Stomach smooth muscle (tissue), 2 donors: ENCODE measurements at regions not wholly inside any gene's neighbourhood (a gene's known extent, or its start where the extent isn't known, plus 50 kb on each side); places are given as distances from the start of the nearest gene placed in this dataset.

Source experiments
- H3K27ac ChIP-seq: one replicate; pipeline ENCODE4 v1.7.0; 2013; ENCODE audit warnings: mild to moderate bottlenecking, low read length, inconsistent platforms
- H3K27me3 ChIP-seq, 2 donors: one replicate each; pipeline ENCODE4 v1.7.0; 2013; ENCODE audit warnings: low read length in 2 of 2; ENCODE audit not compliant: insufficient read depth in 2 of 2, control insufficient read depth in 1 of 2
- H3K36me3 ChIP-seq, 2 donors: one replicate each; pipeline ENCODE4 v1.7.0; 2013; ENCODE audit warnings: low read length in 2 of 2; ENCODE audit not compliant: control insufficient read depth in 2 of 2, insufficient read depth in 2 of 2
- H3K4me1 ChIP-seq: one replicate; pipeline ENCODE4 v1.7.0; 2013; ENCODE audit warnings: low read length; ENCODE audit not compliant: control insufficient read depth, insufficient read depth
- H3K4me3 ChIP-seq, 2 donors: one replicate each; pipeline ENCODE4 v1.7.0; 2013; ENCODE audit warnings: low read length in 2 of 2
- H3K9ac ChIP-seq, 2 donors: one replicate each; pipeline ENCODE4 v1.7.0; 2013; ENCODE audit warnings: low read length in 2 of 2, mild to moderate bottlenecking in 1 of 2
- H3K9me3 ChIP-seq, 2 donors: one replicate each; pipeline ENCODE4 v1.7.0; 2013; ENCODE audit warnings: low read length in 2 of 2; ENCODE audit not compliant: control insufficient read depth in 2 of 2
- donor health status: healthy.
- donor health status: Pancreatic carcinoma.

GRCh38 chr9:38186404-38187115 is 117.5 kb upstream of the SHB start:
- H3K4me3 ChIP-seq = no peak overlapping the region
- H3K9ac ChIP-seq = no peak overlapping the region
- no peak overlapping the region for H3K27ac ChIP-seq
- H3K9me3 ChIP-seq = peaks cover 3 to 5% of the 10 kb centered on the region in 2 donors
- no peaks in the 10 kb centered on the region for H3K4me1 ChIP-seq
- no peaks in the 10 kb centered on the region for H3K36me3 ChIP-seq
- no peaks in the 10 kb centered on the region for H3K27me3 ChIP-seq

- no peak overlapping the region for H3K9ac ChIP-seq
Measured at GRCh38 chr9:38185647-38186403, 116.8 kb upstream of the SHB start.

GRCh38 chr9:38183994-38184568 is 115.1 kb upstream of the SHB start:
- no peak overlapping the region for H3K9ac ChIP-seq
- H3K27me3 ChIP-seq = peaks cover 0 to 2% of the 10 kb centered on the region in 2 donors
- peaks cover 3 to 5% of the 10 kb centered on the region in 2 donors for H3K9me3 ChIP-seq
- H3K4me1 ChIP-seq = no peaks in the 10 kb centered on the region
- no peaks in the 10 kb centered on the region for H3K36me3 ChIP-seq
- no peak overlapping the region for H3K27ac ChIP-seq
- H3K4me3 ChIP-seq = no peak overlapping the region

More at GRCh38 chr9:38185647-38186403, 116.8 kb upstream of the SHB start:
- H3K27ac ChIP-seq = no peak overlapping the region
- H3K9me3 ChIP-seq = peaks cover 3 to 5% of the 10 kb centered on the region in 2 donors
- no peaks in the 10 kb centered on the region for H3K4me1 ChIP-seq
- no peaks in the 10 kb centered on the region for H3K36me3 ChIP-seq
- H3K27me3 ChIP-seq = no peaks in the 10 kb centered on the region
- H3K4me3 ChIP-seq = no peak overlapping the region

- peaks cover 0 to 2% of the 10 kb centered on the region in 2 donors for H3K27me3 ChIP-seq
- no peak overlapping the region for H3K27ac ChIP-seq
- no peak overlapping the region for H3K4me3 ChIP-seq
Measured at GRCh38 chr9:38182321-38182720, 113.3 kb upstream of the SHB start.

GRCh38 chr9:38181866-38182265 is 112.8 kb upstream of the SHB start:
- Histone ChIP-seq H3K36me3 (no peaks in the 10 kb centered on the region), H3K9ac (no peak overlapping the region), H3K9me3 (no peaks in the 10 kb centered on the region), H3K27ac (no peak overlapping the region), H3K4me3 (no peak overlapping the region), H3K27me3 (peaks cover 0 to 2% of the 10 kb centered on the region in 2 donors), H3K4me1 (no peaks in the 10 kb centered on the region)

More at GRCh38 chr9:38182321-38182720, 113.3 kb upstream of the SHB start:
- Histone ChIP-seq H3K4me1 (no peaks in the 10 kb centered on the region), H3K36me3 (no peaks in the 10 kb centered on the region), H3K9me3 (no peaks in the 10 kb centered on the region), H3K9ac (no peak overlapping the region)

GRCh38 chr9:38181232-38181631 is 112.2 kb upstream of the SHB start:
- H3K4me1 ChIP-seq = no peaks in the 10 kb centered on the region
- H3K9ac ChIP-seq = no peak overlapping the region
- no peak overlapping the region for H3K27ac ChIP-seq
- H3K4me3 ChIP-seq = no peak overlapping the region
- no peaks in the 10 kb centered on the region for H3K9me3 ChIP-seq
- no peaks in the 10 kb centered on the region for H3K36me3 ChIP-seq
- H3K27me3 ChIP-seq = peaks cover 0 to 2% of the 10 kb centered on the region in 2 donors

GRCh38 chr9:38180656-38181055 is 111.6 kb upstream of the SHB start:
- H3K9ac ChIP-seq = no peak overlapping the region
- peaks cover 0 to 2% of the 10 kb centered on the region in 2 donors for H3K27me3 ChIP-seq
- H3K9me3 ChIP-seq = no peaks in the 10 kb centered on the region
- H3K27ac ChIP-seq = no peak overlapping the region
- no peaks in the 10 kb centered on the region for H3K4me1 ChIP-seq
- H3K4me3 ChIP-seq = no peak overlapping the region
- no peaks in the 10 kb centered on the region for H3K36me3 ChIP-seq

GRCh38 chr9:38179965-38180364 is 110.9 kb upstream of the SHB start:
- Histone ChIP-seq H3K4me1 (no peaks in the 10 kb centered on the region), H3K9ac (no peak overlapping the region), H3K27me3 (peaks cover 0 to 2% of the 10 kb centered on the region in 2 donors), H3K4me3 (no peak overlapping the region), H3K27ac (no peak overlapping the region), H3K36me3 (no peaks in the 10 kb centered on the region), H3K9me3 (no peaks in the 10 kb centered on the region)

- Histone ChIP-seq H3K27me3 (peaks cover 0 to 2% of the 10 kb centered on the region in 2 donors), H3K27ac (no peak overlapping the region), H3K9me3 (no peaks in the 10 kb centered on the region), H3K4me1 (no peaks in the 10 kb centered on the region), H3K4me3 (no peak overlapping the region), H3K9ac (no peak overlapping the region), H3K36me3 (no peaks in the 10 kb centered on the region)
Measured at GRCh38 chr9:38178237-38178636, 109.2 kb upstream of the SHB start.

GRCh38 chr9:38177680-38178079 is 108.7 kb upstream of the SHB start:
- Histone ChIP-seq H3K27me3 (peaks cover 0 to 2% of the 10 kb centered on the region in 2 donors), H3K9me3 (no peaks in the 10 kb centered on the region), H3K36me3 (no peaks in the 10 kb centered on the region), H3K9ac (no peak overlapping the region), H3K4me3 (no peak overlapping the region), H3K4me1 (no peaks in the 10 kb centered on the region), H3K27ac (no peak overlapping the region)
